ENCODE measurements at regions not wholly inside any gene's neighbourhood (a gene's known extent, or its start where the extent isn't known, plus 50 kb on each side); places are given as distances from the start of the nearest gene placed in this dataset.

DNA sequence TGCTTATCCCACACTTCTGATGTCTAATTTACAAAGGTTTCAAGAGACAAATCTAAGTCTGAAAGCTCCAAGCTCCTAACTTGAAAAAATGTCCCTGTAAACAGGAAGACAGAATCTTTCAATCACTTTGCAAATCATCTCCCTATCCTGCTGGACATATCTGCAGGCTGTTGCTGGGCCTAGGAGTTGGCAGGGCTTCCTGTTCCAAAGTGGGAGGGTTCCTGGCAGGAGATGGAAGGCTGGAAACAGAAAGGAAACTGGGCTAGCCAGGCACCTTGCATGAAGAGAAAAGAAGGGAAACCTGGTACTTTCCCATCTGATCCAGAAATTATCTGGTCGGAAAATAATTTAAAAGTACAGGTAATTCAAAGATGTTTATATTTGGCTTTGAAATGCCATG lies 227.3 kb upstream of the IL12A start:
- TF ChIP-seq, protein P1, sequence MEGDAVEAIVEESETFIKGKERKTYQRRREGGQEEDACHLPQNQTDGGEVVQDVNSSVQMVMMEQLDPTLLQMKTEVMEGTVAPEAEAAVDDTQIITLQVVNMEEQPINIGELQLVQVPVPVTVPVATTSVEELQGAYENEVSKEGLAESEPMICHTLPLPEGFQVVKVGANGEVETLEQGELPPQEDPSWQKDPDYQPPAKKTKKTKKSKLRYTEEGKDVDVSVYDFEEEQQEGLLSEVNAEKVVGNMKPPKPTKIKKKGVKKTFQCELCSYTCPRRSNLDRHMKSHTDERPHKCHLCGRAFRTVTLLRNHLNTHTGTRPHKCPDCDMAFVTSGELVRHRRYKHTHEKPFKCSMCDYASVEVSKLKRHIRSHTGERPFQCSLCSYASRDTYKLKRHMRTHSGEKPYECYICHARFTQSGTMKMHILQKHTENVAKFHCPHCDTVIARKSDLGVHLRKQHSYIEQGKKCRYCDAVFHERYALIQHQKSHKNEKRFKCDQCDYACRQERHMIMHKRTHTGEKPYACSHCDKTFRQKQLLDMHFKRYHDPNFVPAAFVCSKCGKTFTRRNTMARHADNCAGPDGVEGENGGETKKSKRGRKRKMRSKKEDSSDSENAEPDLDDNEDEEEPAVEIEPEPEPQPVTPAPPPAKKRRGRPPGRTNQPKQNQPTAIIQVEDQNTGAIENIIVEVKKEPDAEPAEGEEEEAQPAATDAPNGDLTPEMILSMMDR (IDR thresholded peaks at IDR 0.05; ENCODE audit: insufficient read depth, low read length, poor library complexity, severe bottlenecking) = no peak
- TF ChIP-seq EZH2phosphoT487 (conservative IDR thresholded peaks at IDR 0.05; ENCODE audit: low read length) = no peak

Measured in SU-DHL-6 (cell line).